Thyroid gland (tissue), 4 donors: ENCODE measurements at regions not wholly inside any gene's neighbourhood (a gene's known extent, or its start where the extent isn't known, plus 50 kb on each side); places are given as distances from the start of the nearest gene placed in this dataset.

ENCODE experiments used
- DNase-seq, 2 donors: peaks; one replicate each; pipeline ENCODE4 v3.0.0-alpha.2; 2019
- H3K27ac ChIP-seq, 3 donors: fragments of 200-600 bp; sonication (generic); 1 replicate in 2 of 3; 2 replicates in 1 of 3; pipeline ENCODE4 v1.5.1; 2016 to 2019; ENCODE audit warnings: mild to moderate bottlenecking in 1 of 3, moderate library complexity in 1 of 3
- H3K27me3 ChIP-seq: fragments of 200-600 bp; sonication (generic); one replicate; pipeline ENCODE4 v1.5.1; 2019
- H3K36me3 ChIP-seq, 2 donors: fragments of 200-600 bp; sonication (generic); one replicate each; pipeline ENCODE4 v1.5.1; 2016 to 2019
- H3K4me1 ChIP-seq, 2 donors: fragments of 200-600 bp; sonication (generic); one replicate each; pipeline ENCODE4 v1.5.1; 2017 to 2019
- H3K4me3 ChIP-seq, 3 donors: fragments of 200-600 bp; sonication (generic); replicated peaks in 1 of 3; 1 replicate in 2 of 3; 2 replicates in 1 of 3; pipeline ENCODE4 v1.5.1; 2016; ENCODE audit warnings: mild to moderate bottlenecking in 1 of 3
- H3K9me3 ChIP-seq: fragments of 200-600 bp; sonication (generic); one replicate; pipeline ENCODE4 v1.5.1; 2017
- CTCF ChIP-seq, 6 experiments: fragments of 200-600 bp in 3 of 6; fragments of 450-650 bp in 3 of 6; sonication (generic) in 3 of 6; IDR thresholded peaks; one replicate each; pipeline ENCODE4 v1.5.1; 2016 to 2019; ENCODE audit warnings: antibody characterized with exemption in 6 of 6, mild to moderate bottlenecking in 2 of 6, inconsistent platforms in 1 of 6, moderate library complexity in 1 of 6
- POLR2A ChIP-seq, 2 donors: fragments of 450-650 bp; IDR thresholded peaks; one replicate each; pipeline ENCODE4 v1.6.1; 2017; ENCODE audit warnings: antibody characterized with exemption in 2 of 2, mild to moderate bottlenecking in 2 of 2, moderate library complexity in 1 of 2
- WGBS, 2 donors: methylation state at CpG; one replicate each; pipeline ENCODE4 v1.1.5; 2017; 5-methylcytosine and 5-hydroxymethylcytosine counted together
- intact Hi-C: fragments of 100-400 bp; cut with DNase I; formaldehyde crosslinking; loops from one replicate; pipeline ENCODE4 v1.15.1; 2023

DNA sequence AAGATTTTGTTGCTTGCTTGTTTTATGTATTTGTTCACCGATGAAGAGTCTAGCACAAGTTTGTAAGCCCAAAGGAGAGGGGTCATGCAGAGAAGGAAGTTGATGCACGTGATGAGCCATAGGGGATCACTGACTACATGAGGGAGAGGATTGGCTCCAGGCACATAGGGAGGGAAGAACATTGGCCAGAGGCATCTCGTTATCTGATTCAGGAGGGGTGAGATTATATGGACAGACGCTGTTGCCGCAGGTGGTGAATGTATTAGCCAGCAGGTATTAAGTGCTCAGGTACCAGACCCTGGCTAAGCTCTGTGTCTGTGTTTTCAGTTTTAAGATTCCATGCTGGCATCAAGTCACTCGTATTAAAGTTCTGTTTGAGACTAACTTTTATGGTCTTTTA lies 91.8 kb upstream of the CHST9 start:
- Histone ChIP-seq H3K27ac (no peak overlapping the region), H3K4me3 (no peak overlapping the region), H3K27me3 (no peaks in the 10 kb centered on the region), H3K36me3 (no peaks in the 10 kb centered on the region), H3K9me3 (no peaks in the 10 kb centered on the region), H3K4me1 (no peaks in the 10 kb centered on the region)
- no peak for DNase-seq
- TF ChIP-seq CTCF (IDR thresholded peaks at IDR 0.05) (no peak), POLR2A (IDR thresholded peaks at IDR 0.05) (no peak)
- intact Hi-C loops: no loop called here
- 84 to 86% methylated on average over 6 of the region's 6 CpGs for WGBS, 2 donors

DNA sequence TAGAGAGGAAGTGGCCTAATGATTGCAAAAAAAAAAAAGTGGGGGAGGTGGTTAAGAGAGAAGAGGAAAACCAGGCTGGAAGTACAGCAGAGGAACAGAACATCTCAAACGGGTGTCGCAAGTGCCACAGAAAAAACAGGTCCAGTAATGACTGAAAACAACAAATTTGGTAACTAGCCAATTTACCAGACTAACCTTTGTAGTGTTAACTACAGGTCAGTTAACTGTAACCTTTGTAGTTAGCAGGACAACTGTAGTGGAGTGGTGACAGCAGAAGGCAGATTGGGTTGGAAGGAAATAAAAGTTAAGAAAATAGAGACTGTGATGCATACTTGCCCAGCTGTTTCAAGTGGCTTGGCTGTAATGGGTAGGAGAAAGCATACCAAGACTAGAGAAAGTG lies 91.4 kb upstream of the CHST9 start:
- 58 to 60% methylated on average over 2 of the region's 2 CpGs for WGBS, 2 donors
- Histone ChIP-seq H3K36me3 (no peaks in the 10 kb centered on the region), H3K9me3 (no peaks in the 10 kb centered on the region), H3K4me1 (no peaks in the 10 kb centered on the region), H3K27ac (no peak overlapping the region), H3K4me3 (no peak overlapping the region), H3K27me3 (no peaks in the 10 kb centered on the region)
- intact Hi-C loops: no loop called here
- DNase-seq: no peak
- TF ChIP-seq CTCF (IDR thresholded peaks at IDR 0.05) (no peak), POLR2A (IDR thresholded peaks at IDR 0.05) (no peak)

GRCh38 chr18:27274901-27275300 lies 89.8 kb upstream of the CHST9 start:
- no peaks in the 10 kb centered on the region for H3K9me3 ChIP-seq
- H3K4me3 ChIP-seq: no peak overlapping the region
- H3K27ac ChIP-seq: no peak overlapping the region
- TF ChIP-seq CTCF (IDR thresholded peaks at IDR 0.05) (no peak), POLR2A (IDR thresholded peaks at IDR 0.05) (no peak)
- H3K27me3 ChIP-seq: no peaks in the 10 kb centered on the region
- no peaks in the 10 kb centered on the region for H3K36me3 ChIP-seq
- DNase-seq: no peak
- H3K4me1 ChIP-seq: no peaks in the 10 kb centered on the region
- intact Hi-C loops: no loop called here
- WGBS, 2 donors: 91 to 93% methylated on average over 3 of the region's 3 CpGs

DNA sequence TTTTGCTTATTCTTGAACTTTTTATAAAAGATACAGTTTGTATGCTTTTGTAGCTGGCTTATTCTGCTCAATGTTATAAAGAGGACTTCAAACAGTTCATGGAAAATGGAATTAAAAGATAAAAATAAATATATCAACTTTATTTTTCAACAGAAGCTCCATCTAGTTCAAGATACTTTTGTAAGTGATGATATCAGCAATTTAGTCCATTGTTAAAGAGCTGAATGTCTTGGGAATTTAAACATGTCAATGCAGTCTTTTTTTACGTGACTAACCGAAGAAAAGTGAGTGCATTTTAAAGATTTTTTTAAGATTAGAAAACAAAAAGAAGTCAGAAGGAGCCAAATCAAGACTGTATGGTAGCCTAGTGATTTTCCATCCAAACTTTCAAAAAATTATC lies 85.4 kb upstream of the CHST9 start:
- no peak overlapping the region for H3K4me3 ChIP-seq
- 93 to 94% methylated on average over 2 of the region's 2 CpGs for WGBS, 2 donors

GRCh38 chr18:27263369-27263768 lies 78.3 kb upstream of the CHST9 start:
- Histone ChIP-seq H3K36me3 (no peaks in the 10 kb centered on the region), H3K27me3 (no peaks in the 10 kb centered on the region), H3K4me1 (no peaks in the 10 kb centered on the region), H3K4me3 (no peak overlapping the region), H3K27ac (no peak overlapping the region), H3K9me3 (no peaks in the 10 kb centered on the region)
- WGBS, 2 donors: 72 to 89% methylated on average over 1 of the region's 1 CpG
- intact Hi-C loops: no loop called here
- TF ChIP-seq POLR2A (IDR thresholded peaks at IDR 0.05) (no peak), CTCF (IDR thresholded peaks at IDR 0.05) (no peak)
- no peak for DNase-seq

More for the DNA sequence above, 85.4 kb upstream of the CHST9 start:
- no peak overlapping the region for H3K27ac ChIP-seq
- H3K9me3 ChIP-seq: no peaks in the 10 kb centered on the region
- H3K4me1 ChIP-seq: no peaks in the 10 kb centered on the region
- TF ChIP-seq POLR2A (IDR thresholded peaks at IDR 0.05): no peak
- no peak for TF ChIP-seq CTCF (IDR thresholded peaks at IDR 0.05)
- H3K27me3 ChIP-seq: no peaks in the 10 kb centered on the region
- no peak for DNase-seq
- no peaks in the 10 kb centered on the region for H3K36me3 ChIP-seq
- intact Hi-C loops: no loop called here
